HEK293T (cell line): ENCODE measurements at regions not wholly inside any gene's neighbourhood (a gene's known extent, or its start where the extent isn't known, plus 50 kb on each side); places are given as distances from the start of the nearest gene placed in this dataset.

Experiments
- CTCF ChIA-PET: fragments of 350-600 bp; formaldehyde crosslinking; extraction: SDS; loops from one replicate; lab custom pipeline; 2021; ENCODE audit warnings: antibody characterized with exemption, inconsistent platforms; lab: Yijun Ruan, JAX
- POLR2A ChIA-PET: fragments of 350-600 bp; formaldehyde crosslinking; extraction: SDS; loops from one replicate; lab custom pipeline; 2020; ENCODE audit warnings: antibody characterized with exemption, inconsistent platforms; lab: Yijun Ruan, JAX
- DNase-seq: peaks from one replicate; pipeline ENCODE4 v3.0.0; 2012; ENCODE audit warnings: mixed read lengths; ENCODE audit errors: extremely low spot score
- ARNT ChIP-seq: fragments of 450-650 bp; IDR thresholded peaks from 2 replicates; pipeline ENCODE4 v1.6.1; 2017; ENCODE audit warnings: mild to moderate bottlenecking
- BHLHE40 ChIP-seq: fragments of 450-650 bp; IDR thresholded peaks from 2 replicates; pipeline ENCODE4 v1.6.1; 2016; ENCODE audit warnings: mild to moderate bottlenecking, moderate library complexity, borderline replicate concordance
- CTBP1 ChIP-seq: fragments of 450-650 bp; IDR thresholded peaks from 2 replicates; pipeline ENCODE4 v1.6.1; 2016; ENCODE audit warnings: borderline replicate concordance
- ELF4 ChIP-seq: fragments of 450-650 bp; IDR thresholded peaks from 2 replicates; pipeline ENCODE4 v1.6.1; 2017; ENCODE audit warnings: antibody characterized with exemption
- FOXA1 ChIP-seq: fragments of 450-650 bp; IDR thresholded peaks from 2 replicates; pipeline ENCODE4 v1.6.1; 2016; ENCODE audit warnings: mild to moderate bottlenecking
- FOXK2 ChIP-seq: fragments of 450-650 bp; IDR thresholded peaks from 2 replicates; pipeline ENCODE4 v1.6.1; 2016; ENCODE audit warnings: mild to moderate bottlenecking
- FOXM1 ChIP-seq: fragments of 450-650 bp; IDR thresholded peaks from 2 replicates; pipeline ENCODE4 v1.6.1; 2017; ENCODE audit warnings: mild to moderate bottlenecking, borderline replicate concordance
- HDGF ChIP-seq: fragments of 450-650 bp; IDR thresholded peaks from 2 replicates; pipeline ENCODE4 v1.6.1; 2017; ENCODE audit warnings: antibody characterized with exemption, borderline replicate concordance
- L3MBTL2 ChIP-seq: fragments of 450-650 bp; conservative IDR thresholded peaks from 2 replicates; pipeline ENCODE4 v1.6.1; 2016; ENCODE audit warnings: mild to moderate bottlenecking
- LEF1 ChIP-seq: fragments of 450-650 bp; IDR thresholded peaks from 2 replicates; pipeline ENCODE4 v1.6.1; 2017; ENCODE audit warnings: mild to moderate bottlenecking, borderline replicate concordance
- NFRKB ChIP-seq: fragments of 450-650 bp; IDR thresholded peaks from 2 replicates; pipeline ENCODE4 v1.6.1; 2016; ENCODE audit warnings: mild to moderate bottlenecking, moderate library complexity
- PKNOX1 ChIP-seq: fragments of 450-650 bp; IDR thresholded peaks from 2 replicates; pipeline ENCODE4 v1.6.1; 2016
- SP1 ChIP-seq: fragments of 450-650 bp; IDR thresholded peaks from 2 replicates; pipeline ENCODE4 v1.6.1; 2017
- SUZ12 ChIP-seq: fragments of 450-650 bp; IDR thresholded peaks from 2 replicates; pipeline ENCODE4 v1.6.1; 2016; ENCODE audit warnings: mild to moderate bottlenecking
- TARDBP ChIP-seq: fragments of 450-650 bp; IDR thresholded peaks from 2 replicates; pipeline ENCODE4 v1.6.1; 2016
- ZNF384 ChIP-seq: fragments of 450-650 bp; IDR thresholded peaks from 2 replicates; pipeline ENCODE4 v1.6.1; 2016

- DNase-seq, result no peak
- CTCF ChIA-PET, result no interaction called here
- POLR2A ChIA-PET, result no interaction called here
- TF ChIP-seq ZNF384, result no peak
- TF ChIP-seq L3MBTL2, result no peak
- TF ChIP-seq ELF4, result no peak
- no peak for TF ChIP-seq HDGF
- TF ChIP-seq CTBP1, result no peak
- no peak for TF ChIP-seq FOXM1
Observed at GRCh38 chr2:186009341-186009740, 270.7 kb downstream of the FSIP2 start.

- no peak for DNase-seq
- ChIA-PET CTCF (no interaction called here), POLR2A (no interaction called here)
- no peak for TF ChIP-seq CTBP1
Observed at GRCh38 chr2:186017278-186017677, 278.7 kb downstream of the FSIP2 start.

- ChIA-PET CTCF (no interaction called here), POLR2A (no interaction called here)
- no peak for DNase-seq
- no peak for TF ChIP-seq SP1
- no peak for TF ChIP-seq HDGF
- no peak for TF ChIP-seq FOXM1
- no peak for TF ChIP-seq ARNT
- no peak for TF ChIP-seq TARDBP
- TF ChIP-seq LEF1, result no peak
- no peak for TF ChIP-seq SUZ12
- TF ChIP-seq ZNF384, result no peak
- no peak for TF ChIP-seq CTBP1
- no peak for TF ChIP-seq L3MBTL2
Observed at GRCh38 chr2:186024921-186025320, 286.3 kb downstream of the FSIP2 start.

- TF ChIP-seq ARNT (no peak), ELF4 (no peak), FOXM1 (no peak), ZNF384 (no peak), FOXA1 (no peak), L3MBTL2 (no peak), CTBP1 (no peak), PKNOX1 (no peak), BHLHE40 (no peak), NFRKB (no peak), TARDBP (no peak), FOXK2 (no peak), SUZ12 (no peak), SP1 (no peak)
- ChIA-PET POLR2A (no interaction called here), CTCF (interaction anchor here (0.6 kb wide), 1 partner anchor 73 kb away, joined by 3 read pairs; no protein-coding TSS in a partner anchor)
- DNase-seq, result no peak
Observed at GRCh38 chr2:186027922-186028321, 289.3 kb downstream of the FSIP2 start.

- ChIA-PET POLR2A (no interaction called here), CTCF (no interaction called here)
- TF ChIP-seq SUZ12, result no peak
- TF ChIP-seq TARDBP, result no peak
- TF ChIP-seq ZNF384, result no peak
- no peak for TF ChIP-seq SP1
- no peak for TF ChIP-seq LEF1
- no peak for TF ChIP-seq HDGF
- DNase-seq, result no peak
Observed at GRCh38 chr2:186031229-186031628, 292.6 kb downstream of the FSIP2 start.

GRCh38 chr2:186032102-186032738 is 293.6 kb downstream of the FSIP2 start:
- TF ChIP-seq SUZ12, result no peak
- TF ChIP-seq ARNT, result no peak
- CTCF ChIA-PET, result no interaction called here
- POLR2A ChIA-PET, result no interaction called here
- no peak for DNase-seq

GRCh38 chr2:186032930-186033329 is 294.3 kb downstream of the FSIP2 start:
- no peak for TF ChIP-seq LEF1
- no peak for TF ChIP-seq HDGF
- no peak for DNase-seq
- POLR2A ChIA-PET, result no interaction called here
- CTCF ChIA-PET, result no interaction called here

GRCh38 chr2:186033541-186033940 is 294.9 kb downstream of the FSIP2 start:
- TF ChIP-seq SP1, result no peak
- TF ChIP-seq NFRKB, result no peak
- no peak for TF ChIP-seq HDGF
- TF ChIP-seq L3MBTL2, result no peak
- TF ChIP-seq LEF1, result no peak
- no peak for TF ChIP-seq SUZ12
- no peak for TF ChIP-seq ARNT
- TF ChIP-seq FOXM1, result no peak
- no peak for TF ChIP-seq ZNF384
- no peak for TF ChIP-seq TARDBP
- no peak for TF ChIP-seq FOXK2
- TF ChIP-seq CTBP1, result no peak
- no peak for TF ChIP-seq BHLHE40
- no peak for TF ChIP-seq ELF4
- POLR2A ChIA-PET, result no interaction called here
- no peak for DNase-seq
- CTCF ChIA-PET, result no interaction called here
